CD14-positive monocyte (primary cell): ENCODE measurements at regions not wholly inside any gene's neighbourhood (a gene's known extent, or its start where the extent isn't known, plus 50 kb on each side); places are given as distances from the start of the nearest gene placed in this dataset.

Experiments
- DNase-seq, 3 donors: peaks; one replicate each; pipeline ENCODE4 v3.0.0-alpha.2; 2011 to 2022
- H2AFZ ChIP-seq: 2 replicates; pipeline ENCODE4 v1.6.0; 2012; ENCODE audit warnings: mild to moderate bottlenecking, low read depth, low read length, inconsistent platforms; ENCODE audit not compliant: insufficient read depth, poor library complexity, severe bottlenecking
- H3K27ac ChIP-seq, 2 donors: 1 replicate in 1 of 2; 2 replicates in 1 of 2; pipeline ENCODE4 v1.5.1; 2012 to 2013; ENCODE audit warnings: low read length in 2 of 2, control low read depth in 1 of 2, inconsistent platforms in 1 of 2, low read depth in 1 of 2, mild to moderate bottlenecking in 1 of 2
- H3K27me3 ChIP-seq, 2 donors: one replicate each; pipeline versions ENCODE4 v1.6.0 to v1.6.1; 2011 to 2013; ENCODE audit warnings: low read length in 2 of 2; ENCODE audit not compliant: control insufficient read depth in 2 of 2, insufficient read depth in 2 of 2
- H3K36me3 ChIP-seq, 2 donors: replicated peaks in 1 of 2; 1 replicate in 1 of 2; 2 replicates in 1 of 2; pipeline versions ENCODE4 v1.5.1 to v1.6.1; 2012 to 2013; ENCODE audit warnings: low read length in 2 of 2, control low read depth in 1 of 2, inconsistent platforms in 1 of 2, mild to moderate bottlenecking in 1 of 2; ENCODE audit not compliant: insufficient read depth in 2 of 2, control insufficient read depth in 1 of 2
- H3K4me1 ChIP-seq, 2 donors: 1 replicate in 1 of 2; 2 replicates in 1 of 2; pipeline versions ENCODE4 v1.5.1 to v1.6.1; 2012 to 2013; ENCODE audit warnings: low read length in 2 of 2, control low read depth in 1 of 2, inconsistent platforms in 1 of 2, mild to moderate bottlenecking in 1 of 2, moderate library complexity in 1 of 2; ENCODE audit not compliant: insufficient read depth in 2 of 2, control insufficient read depth in 1 of 2
- H3K4me2 ChIP-seq: replicated peaks from 2 replicates; pipeline ENCODE3; 2012; ENCODE audit warnings: low read length, moderate library complexity, mild to moderate bottlenecking; ENCODE audit not compliant: poor library complexity, severe bottlenecking; ENCODE audit errors: extremely low read depth
- H3K4me3 ChIP-seq, 3 experiments: fragments of 200-600 bp in 1 of 3; sonication (generic) in 1 of 3; replicated peaks in 1 of 3; 1 replicate in 2 of 3; 2 replicates in 1 of 3; pipeline ENCODE4 v1.5.1; 2011 to 2013; ENCODE audit warnings: low read length in 3 of 3, mild to moderate bottlenecking in 3 of 3, control low read depth in 2 of 3, low read depth in 2 of 3, inconsistent platforms in 1 of 3, moderate library complexity in 1 of 3
- H3K79me2 ChIP-seq: 2 replicates; pipeline ENCODE4 v1.6.0; 2012; ENCODE audit warnings: mild to moderate bottlenecking, control low read depth, inconsistent platforms, low read length, moderate library complexity; ENCODE audit not compliant: insufficient read depth
- H3K9ac ChIP-seq: 2 replicates; pipeline ENCODE4 v1.6.0; 2017; ENCODE audit warnings: low read length, mild to moderate bottlenecking; ENCODE audit not compliant: insufficient read depth, poor library complexity, severe bottlenecking
- H3K9me3 ChIP-seq, 2 donors: replicated peaks in 1 of 2; 1 replicate in 1 of 2; 2 replicates in 1 of 2; pipeline versions ENCODE4 v1.5.1 to v1.6.1; 2012 to 2013; ENCODE audit warnings: low read length in 2 of 2, control low read depth in 1 of 2; ENCODE audit not compliant: control insufficient read depth in 1 of 2, insufficient read depth in 1 of 2
- H4K20me1 ChIP-seq: 2 replicates; pipeline ENCODE4 v1.6.0; 2012; ENCODE audit warnings: mild to moderate bottlenecking, low read length, control low read depth, moderate library complexity; ENCODE audit not compliant: insufficient read depth
- H3K27ac Mint-ChIP-seq, 7 donors: one replicate each; pipeline ENCODE4 v1.8.0; 2020; ENCODE audit warnings: mild to moderate bottlenecking in 7 of 7, mixed read lengths in 7 of 7, moderate library complexity in 6 of 7, inconsistent platforms in 2 of 7
- H3K27me3 Mint-ChIP-seq, 3 donors: one replicate each; pipeline ENCODE4 v1.8.0; 2021 to 2022; ENCODE audit warnings: low read depth in 3 of 3, mild to moderate bottlenecking in 3 of 3, mixed read lengths in 3 of 3, moderate library complexity in 3 of 3, inconsistent platforms in 1 of 3
- H3K36me3 Mint-ChIP-seq, 2 donors: one replicate each; pipeline ENCODE4 v1.8.0; 2020; ENCODE audit warnings: mixed read lengths in 2 of 2, inconsistent platforms in 1 of 2, mild to moderate bottlenecking in 1 of 2
- H3K4me1 Mint-ChIP-seq: one replicate; pipeline ENCODE4 v1.8.0; 2020; ENCODE audit warnings: mild to moderate bottlenecking, mixed read lengths
- H3K4me3 Mint-ChIP-seq, 2 donors: one replicate each; pipeline ENCODE4 v1.8.0; 2020; ENCODE audit warnings: mild to moderate bottlenecking in 2 of 2, mixed read lengths in 2 of 2, moderate library complexity in 1 of 2
- H3K9me3 Mint-ChIP-seq, 7 donors: one replicate each; pipeline ENCODE4 v1.8.0; 2020 to 2022; ENCODE audit warnings: mixed read lengths in 7 of 7, mild to moderate bottlenecking in 6 of 7, moderate library complexity in 6 of 7, inconsistent platforms in 2 of 7
- CTCF ChIP-seq: fragments of 200-600 bp; IDR thresholded peaks from one replicate; pipeline ENCODE4 v1.8.0; 2022; ENCODE audit warnings: antibody characterized with exemption, mild to moderate bottlenecking
- WGBS: methylation state at CpG from one replicate; pipeline ENCODE4 v1.1.5; 2013; ENCODE audit warnings: missing lambda C conversion rate; ENCODE audit not compliant: insufficient coverage; 5-methylcytosine and 5-hydroxymethylcytosine counted together
- intact Hi-C, 2 donors: fragments of 100-400 bp; cut with micrococcal nuclease; formaldehyde crosslinking; loops; one replicate each; pipeline versions ENCODE4 v1.15.0 to v1.15.1; 2023

GRCh38 chr12:107339487-107339886, 246.1 kb upstream of the CRY1 start:
- no peak overlapping the region for H3K9ac ChIP-seq
- no peak overlapping the region for H3K4me3 Mint-ChIP-seq
- no peak overlapping the region for H3K27ac Mint-ChIP-seq
- H3K27me3 ChIP-seq = no peaks in the 10 kb centered on the region
- no peak for TF ChIP-seq CTCF
- H3K36me3 ChIP-seq = no peaks in the 10 kb centered on the region
- no peak overlapping the region for H3K4me3 ChIP-seq
- 3% methylated on average over 3 of the region's 4 CpGs for WGBS
- no peak overlapping the region for H2AFZ ChIP-seq
- H3K79me2 ChIP-seq = no peaks in the 10 kb centered on the region
- H4K20me1 ChIP-seq = no peaks in the 10 kb centered on the region
- no peak for DNase-seq
- H3K4me2 ChIP-seq = no peak overlapping the region
- H3K27me3 Mint-ChIP-seq = peaks cover 0 to 2% (median 2%) of the 10 kb centered on the region in 3 donors
- peaks cover 5 to 9% of the 10 kb centered on the region in 2 donors for H3K4me1 ChIP-seq
- H3K4me1 Mint-ChIP-seq = peaks cover 22% of the 10 kb centered on the region
- H3K27ac ChIP-seq = no peak overlapping the region
- H3K9me3 ChIP-seq = peaks cover 0 to 7% of the 10 kb centered on the region in 2 donors
- intact Hi-C loops = no loop called here
- H3K36me3 Mint-ChIP-seq = peaks cover 2 to 3% of the 10 kb centered on the region in 2 donors
- peaks cover 3 to 15% (median 8%) of the 10 kb centered on the region in 7 donors for H3K9me3 Mint-ChIP-seq

- Mint-ChIP-seq H3K27ac (no peak overlapping the region), H3K36me3 (peaks cover 0 to 3% of the 10 kb centered on the region in 2 donors), H3K4me1 (peaks cover 22% of the 10 kb centered on the region), H3K27me3 (peaks cover 0 to 2% (median 0%) of the 10 kb centered on the region in 3 donors), H3K9me3 (peaks cover 3 to 15% (median 8%) of the 10 kb centered on the region in 7 donors), H3K4me3 (no peak overlapping the region)
- Histone ChIP-seq H3K9me3 (peaks cover 0 to 7% of the 10 kb centered on the region in 2 donors), H3K36me3 (no peaks in the 10 kb centered on the region), H3K4me2 (no peak overlapping the region), H3K4me1 (peaks cover 5 to 9% of the 10 kb centered on the region in 2 donors), H3K27me3 (no peaks in the 10 kb centered on the region), H3K9ac (no peak overlapping the region), H3K27ac (no peak overlapping the region), H3K4me3 (no peak overlapping the region), H2AFZ (no peak overlapping the region), H4K20me1 (no peaks in the 10 kb centered on the region), H3K79me2 (no peaks in the 10 kb centered on the region)
- no peak for DNase-seq
- no peak for TF ChIP-seq CTCF
- no CpG with 5 or more reads among the region's 2 CpGs for WGBS
- intact Hi-C loops = no loop called here
Observed at GRCh38 chr12:107339932-107340331, 246.6 kb upstream of the CRY1 start.
